Neural progenitor cell (in vitro differentiated cells): ENCODE measurements at regions not wholly inside any gene's neighbourhood (a gene's known extent, or its start where the extent isn't known, plus 50 kb on each side); places are given as distances from the start of the nearest gene placed in this dataset.

ENCODE experiments used
- DNase-seq: peaks from one replicate; pipeline ENCODE4 v3.0.0-alpha.2; 2016; ENCODE audit warnings: low spot score
- H2AFZ ChIP-seq: fragments of 200-600 bp; sonication (generic); replicated peaks from 2 replicates; pipeline ENCODE4 v1.6.1; 2016; ENCODE audit warnings: antibody characterized with exemption
- H3F3A ChIP-seq: fragments of 200-600 bp; sonication (generic); 2 replicates; pipeline ENCODE4 v1.6.1; 2016; ENCODE audit warnings: antibody characterized with exemption, low read depth
- H3K27ac ChIP-seq: fragments of 200-600 bp; sonication (generic); 2 replicates; pipeline ENCODE4 v1.5.1; 2016; ENCODE audit warnings: mild to moderate bottlenecking
- H3K27me3 ChIP-seq: fragments of 200-600 bp; sonication (generic); 2 replicates; pipeline ENCODE4 v1.6.1; 2016; ENCODE audit warnings: mild to moderate bottlenecking, moderate library complexity
- H3K36me3 ChIP-seq: fragments of 200-600 bp; sonication (generic); 2 replicates; pipeline ENCODE4 v1.5.1; 2016
- H3K4me1 ChIP-seq: fragments of 200-600 bp; sonication (generic); 2 replicates; pipeline ENCODE4 v1.6.1; 2016; ENCODE audit warnings: mixed run types
- H3K4me2 ChIP-seq: fragments of 200-600 bp; sonication (generic); 2 replicates; pipeline ENCODE4 v1.6.1; 2016
- H3K4me3 ChIP-seq: fragments of 200-600 bp; sonication (generic); 2 replicates; pipeline ENCODE4 v1.5.1; 2016
- H3K79me2 ChIP-seq: fragments of 200-600 bp; sonication (generic); 2 replicates; pipeline ENCODE4 v1.6.1; 2016; ENCODE audit warnings: low read depth
- H3K9ac ChIP-seq: fragments of 200-600 bp; sonication (generic); 2 replicates; pipeline ENCODE4 v1.6.1; 2016
- H3K9me3 ChIP-seq: fragments of 200-600 bp; sonication (generic); 2 replicates; pipeline ENCODE4 v1.5.1; 2016; ENCODE audit warnings: low read depth
- H4K20me1 ChIP-seq: fragments of 200-600 bp; sonication (generic); 2 replicates; pipeline ENCODE4 v1.6.1; 2016; ENCODE audit warnings: low read depth
- H3K27ac Mint-ChIP-seq: 3 replicates; pipeline ENCODE4 v1.8.0; 2021; ENCODE audit warnings: mixed read lengths
- H3K27me3 Mint-ChIP-seq: 2 replicates; pipeline ENCODE4 v1.8.0; 2022; ENCODE audit warnings: low read depth, mild to moderate bottlenecking, inconsistent platforms, moderate library complexity, mixed read lengths; ENCODE audit not compliant: insufficient read depth
- H3K36me3 Mint-ChIP-seq: 3 replicates; pipeline ENCODE4 v1.8.0; 2021; ENCODE audit warnings: mixed read lengths
- H3K4me1 Mint-ChIP-seq: 3 replicates; pipeline ENCODE4 v1.8.0; 2021; ENCODE audit warnings: mixed read lengths
- H3K4me3 Mint-ChIP-seq: 3 replicates; pipeline ENCODE4 v1.8.0; 2021; ENCODE audit warnings: mild to moderate bottlenecking, moderate library complexity, mixed read lengths
- H3K9me3 Mint-ChIP-seq: 3 replicates; pipeline ENCODE4 v1.8.0; 2020; ENCODE audit warnings: mixed read lengths
- CTCF ChIP-seq: fragments of 200-600 bp; sonication (generic); IDR thresholded peaks from 2 replicates; pipeline ENCODE4 v1.5.1; 2017; ENCODE audit warnings: antibody characterized with exemption, mild to moderate bottlenecking
- EZH2 ChIP-seq: fragments of 200-600 bp; sonication (generic); IDR thresholded peaks from 2 replicates; pipeline ENCODE4 v1.6.1; 2017; ENCODE audit warnings: antibody characterized with exemption, mild to moderate bottlenecking, moderate library complexity
- EZH2phosphoT487 ChIP-seq: fragments of 200-600 bp; sonication (generic); IDR thresholded peaks from 2 replicates; pipeline ENCODE4 v1.6.1; 2017; ENCODE audit warnings: antibody characterized with exemption

- no peaks in the 10 kb centered on the region for H3K27me3 ChIP-seq
- no peaks in the 10 kb centered on the region for H3K4me1 ChIP-seq
- no peaks in the 10 kb centered on the region for H3K27me3 Mint-ChIP-seq
- H3K4me3 Mint-ChIP-seq, result no peak overlapping the region
- no peak for TF ChIP-seq EZH2phosphoT487
- TF ChIP-seq CTCF, result no peak
- no peak for TF ChIP-seq EZH2
- no peaks in the 10 kb centered on the region for H4K20me1 ChIP-seq
- H3K4me2 ChIP-seq, result no peak overlapping the region
- H3F3A ChIP-seq, result no peaks in the 10 kb centered on the region
- no peak for DNase-seq
- H3K27ac ChIP-seq, result no peak overlapping the region
- no peak overlapping the region for H3K9ac ChIP-seq
- no peaks in the 10 kb centered on the region for H3K36me3 ChIP-seq
- H3K4me1 Mint-ChIP-seq, result peaks cover 5% of the 10 kb centered on the region
- H3K9me3 Mint-ChIP-seq, result no peaks in the 10 kb centered on the region
- no peak overlapping the region for H3K4me3 ChIP-seq
- no peaks in the 10 kb centered on the region for H3K9me3 ChIP-seq
- H3K36me3 Mint-ChIP-seq, result no peaks in the 10 kb centered on the region
- H2AFZ ChIP-seq, result no peak overlapping the region
- H3K79me2 ChIP-seq, result no peaks in the 10 kb centered on the region
- no peak overlapping the region for H3K27ac Mint-ChIP-seq
Measured at GRCh38 chr3:6179761-6180160, 681.2 kb upstream of the GRM7 start.

- H3K4me1 Mint-ChIP-seq, result peaks cover 5% of the 10 kb centered on the region
- H3K27ac ChIP-seq, result no peak overlapping the region
- H3K27me3 Mint-ChIP-seq, result no peaks in the 10 kb centered on the region
- H3K9me3 Mint-ChIP-seq, result no peaks in the 10 kb centered on the region
- TF ChIP-seq EZH2phosphoT487, result no peak
- no peak for TF ChIP-seq CTCF
- no peak for TF ChIP-seq EZH2
- no peak overlapping the region for H3K4me3 ChIP-seq
- H3K27me3 ChIP-seq, result no peaks in the 10 kb centered on the region
- no peaks in the 10 kb centered on the region for H3K36me3 Mint-ChIP-seq
- no peaks in the 10 kb centered on the region for H3K9me3 ChIP-seq
- H4K20me1 ChIP-seq, result no peaks in the 10 kb centered on the region
- no peak for DNase-seq
- no peaks in the 10 kb centered on the region for H3K36me3 ChIP-seq
- no peak overlapping the region for H3K9ac ChIP-seq
- H3K4me2 ChIP-seq, result no peak overlapping the region
- H3F3A ChIP-seq, result no peaks in the 10 kb centered on the region
- H3K4me3 Mint-ChIP-seq, result no peak overlapping the region
- no peak overlapping the region for H3K27ac Mint-ChIP-seq
- no peaks in the 10 kb centered on the region for H3K79me2 ChIP-seq
- no peak overlapping the region for H2AFZ ChIP-seq
- no peaks in the 10 kb centered on the region for H3K4me1 ChIP-seq
Measured at GRCh38 chr3:6180171-6180570, 680.7 kb upstream of the GRM7 start.

- Histone ChIP-seq H3K79me2 (no peaks in the 10 kb centered on the region), H3K9me3 (no peaks in the 10 kb centered on the region), H3K36me3 (no peaks in the 10 kb centered on the region), H3K27me3 (no peaks in the 10 kb centered on the region), H3K27ac (no peak overlapping the region), H3K4me2 (peak overlapping the region; percentile 9), H2AFZ (peak overlapping the region; percentile 69), H4K20me1 (no peaks in the 10 kb centered on the region), H3F3A (no peaks in the 10 kb centered on the region), H3K4me1 (no peaks in the 10 kb centered on the region), H3K9ac (no peak overlapping the region), H3K4me3 (no peak overlapping the region)
- peak; percentile 16 for DNase-seq
- Mint-ChIP-seq H3K4me1 (peaks cover 5% of the 10 kb centered on the region), H3K9me3 (no peaks in the 10 kb centered on the region), H3K4me3 (no peak overlapping the region), H3K27ac (no peak overlapping the region), H3K27me3 (no peaks in the 10 kb centered on the region), H3K36me3 (no peaks in the 10 kb centered on the region)
- no peak for TF ChIP-seq EZH2phosphoT487
Measured at GRCh38 chr3:6182476-6182875, 678.4 kb upstream of the GRM7 start.

- H3K4me2 ChIP-seq, result peak overlapping the region; percentile 9
- no peaks in the 10 kb centered on the region for H4K20me1 ChIP-seq
- H3K79me2 ChIP-seq, result no peaks in the 10 kb centered on the region
- no peak for DNase-seq
- no peaks in the 10 kb centered on the region for H3K9me3 ChIP-seq
- H3K27me3 Mint-ChIP-seq, result no peaks in the 10 kb centered on the region
- no peak overlapping the region for H3K27ac ChIP-seq
- TF ChIP-seq CTCF (no peak), EZH2 (no peak), EZH2phosphoT487 (no peak)
- no peaks in the 10 kb centered on the region for H3K36me3 ChIP-seq
- no peaks in the 10 kb centered on the region for H3K27me3 ChIP-seq
- H3K4me1 ChIP-seq, result no peaks in the 10 kb centered on the region
- H3K4me1 Mint-ChIP-seq, result peaks cover 5% of the 10 kb centered on the region
- no peak overlapping the region for H3K9ac ChIP-seq
- no peaks in the 10 kb centered on the region for H3K36me3 Mint-ChIP-seq
- H3K4me3 ChIP-seq, result no peak overlapping the region
- H2AFZ ChIP-seq, result no peak overlapping the region
- no peak overlapping the region for H3K27ac Mint-ChIP-seq
- no peaks in the 10 kb centered on the region for H3K9me3 Mint-ChIP-seq
- H3F3A ChIP-seq, result no peaks in the 10 kb centered on the region
- H3K4me3 Mint-ChIP-seq, result no peak overlapping the region
Measured at GRCh38 chr3:6182909-6183308, 678.0 kb upstream of the GRM7 start.
